GM21528 (cell line): ENCODE measurements at regions not wholly inside any gene's neighbourhood (a gene's known extent, or its start where the extent isn't known, plus 50 kb on each side); places are given as distances from the start of the nearest gene placed in this dataset.
A peak's percentile ranks its signal among the peaks of the same experiment; 100 is the strongest.
"Not testable (repeated sequence)": the region's sequence is repeated elsewhere in the genome, so short reads cannot be mapped to it uniquely, and the experiment has no call there.

Experiments
- ATAC-seq: cut with Tn5 transposase; IDR thresholded peaks from one replicate; pipeline ENCODE4 v1.9.1; 2021; ENCODE audit warnings: mild to moderate bottlenecking, moderate library complexity; ENCODE audit not compliant: unreplicated experiment, low FRiP score

DNA sequence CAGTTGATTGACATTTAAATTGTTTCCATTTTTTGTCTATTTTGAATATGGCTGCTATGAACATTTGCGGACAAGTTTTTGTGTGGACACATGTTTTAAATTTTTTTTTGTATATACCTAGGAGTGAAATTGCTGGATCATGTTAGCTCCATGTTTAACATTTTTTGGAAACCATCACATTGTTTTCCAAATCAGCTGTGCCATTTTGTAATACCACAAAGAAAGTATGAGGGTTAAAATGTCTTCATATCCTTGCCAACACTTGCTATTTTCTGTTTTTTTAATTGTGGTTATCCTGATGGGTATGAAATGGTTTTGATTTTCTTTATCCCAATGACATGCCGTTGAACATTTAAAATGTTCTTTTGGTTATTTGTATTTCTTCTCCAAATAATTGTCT, 52.1 kb downstream of the CARTPT start:
- no peak for ATAC-seq

DNA sequence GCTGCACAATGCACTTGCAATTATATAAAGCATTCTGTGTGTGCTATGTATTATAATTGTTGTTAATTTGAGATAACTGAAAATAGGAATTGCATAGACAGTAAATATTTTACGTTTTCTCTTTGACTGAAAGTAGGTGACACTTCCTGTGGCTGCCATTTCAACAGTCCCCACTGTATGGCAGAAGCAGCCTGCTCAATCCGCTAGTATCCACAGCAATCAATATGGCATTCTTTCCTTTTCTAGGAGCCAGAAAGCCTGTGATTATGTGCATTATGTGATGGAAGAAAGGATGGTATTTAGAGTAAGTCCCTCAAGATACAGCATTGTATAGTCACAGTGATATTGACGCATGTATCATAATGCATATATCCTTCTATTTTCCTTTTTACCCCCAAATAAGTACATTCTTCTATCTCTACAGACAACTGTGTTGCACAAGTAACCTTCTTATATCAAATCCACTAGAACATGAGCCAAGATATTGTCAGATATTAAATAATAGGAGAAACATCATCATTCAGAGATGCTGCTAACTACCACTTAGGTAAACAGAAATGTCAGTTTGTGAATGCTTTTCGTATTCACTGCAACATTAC, 59.7 kb downstream of the CARTPT start:
- ATAC-seq, result no peak

DNA sequence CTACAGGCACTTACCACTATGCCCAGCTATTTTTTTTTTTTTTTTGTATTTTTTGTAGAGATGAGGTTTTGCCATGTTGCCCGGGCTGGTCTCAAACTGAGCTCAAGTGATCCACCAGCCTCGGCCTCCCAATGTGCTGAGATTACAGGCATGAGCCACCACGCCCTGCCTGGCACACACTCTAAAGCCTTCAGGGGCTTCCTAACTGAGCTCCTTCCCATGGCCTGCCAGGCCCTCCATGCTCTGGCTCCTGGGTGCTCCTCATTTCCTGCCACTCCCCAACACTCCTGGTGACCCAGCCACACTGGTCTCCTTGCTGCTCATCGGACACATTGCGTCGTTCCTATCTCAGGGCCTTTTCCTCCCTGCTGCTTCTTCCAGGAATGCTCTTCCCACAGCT, 61.5 kb downstream of the CARTPT start:
- no peak for ATAC-seq

DNA sequence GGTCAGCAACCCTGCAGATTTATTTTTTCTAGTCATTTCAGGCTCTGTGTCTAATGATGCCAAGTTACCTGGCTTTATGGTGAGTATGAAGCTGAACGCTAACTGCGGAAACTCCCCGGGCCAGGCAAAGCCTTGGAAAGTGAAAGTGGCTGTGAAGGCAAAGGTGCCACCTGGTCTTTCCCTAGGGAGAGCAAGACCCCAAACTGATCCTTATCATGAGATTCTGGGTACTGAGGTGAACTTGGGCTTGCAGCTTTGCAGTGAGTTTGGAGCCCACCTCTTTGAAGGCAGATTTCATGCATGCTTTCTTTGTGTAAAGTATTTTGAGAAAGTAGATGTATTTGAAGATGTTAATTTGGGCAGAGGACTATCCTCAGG, 63.3 kb downstream of the CARTPT start:
- ATAC-seq, result peak; percentile 34

DNA sequence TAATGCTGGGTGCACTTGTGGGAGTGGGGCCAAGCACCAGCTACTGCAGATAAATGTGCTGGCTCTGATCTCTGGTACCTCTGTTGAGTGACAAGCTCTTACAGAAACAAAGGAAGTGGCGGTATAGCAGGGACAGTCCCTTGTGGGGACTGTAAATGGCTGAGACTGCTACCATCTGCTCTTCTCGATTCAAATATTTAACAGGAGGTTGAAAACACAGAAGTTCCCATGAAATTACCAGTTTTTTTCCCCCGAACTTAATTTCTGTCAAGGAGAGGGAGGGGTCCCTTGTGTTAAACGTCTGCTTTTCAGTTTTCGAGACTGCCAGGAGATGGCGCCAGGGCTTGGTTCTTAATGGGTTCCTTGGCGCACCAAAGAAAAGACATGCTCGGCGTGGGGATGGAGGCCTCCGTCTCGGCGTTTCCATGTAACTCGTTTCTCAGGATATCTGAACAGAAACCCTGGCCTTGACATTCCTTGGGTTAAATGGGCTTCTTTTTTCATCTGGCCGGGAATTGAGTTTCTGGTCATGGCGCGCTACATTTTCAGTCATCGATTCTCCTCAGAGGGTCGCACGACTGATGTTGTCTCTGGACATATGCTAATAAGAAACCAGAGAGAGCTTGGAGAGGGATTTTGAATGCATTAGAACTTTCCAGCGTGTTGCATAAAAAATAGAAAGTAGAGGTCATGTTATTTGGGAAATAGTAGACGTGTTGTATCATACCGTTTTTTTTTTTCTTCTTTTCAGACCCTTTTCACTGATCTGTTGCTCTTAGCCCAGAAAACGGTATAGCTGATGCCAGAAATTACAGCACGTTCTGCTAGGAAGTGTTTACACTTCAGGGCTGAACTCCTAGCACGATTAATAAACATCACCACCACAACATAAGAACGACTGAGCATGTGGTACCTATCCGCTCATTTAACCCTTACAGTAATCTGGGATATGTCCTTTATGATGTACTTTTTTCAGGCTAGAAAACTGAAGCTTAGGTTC, 64.0 kb downstream of the CARTPT start:
- peak; percentile 93 for ATAC-seq

DNA sequence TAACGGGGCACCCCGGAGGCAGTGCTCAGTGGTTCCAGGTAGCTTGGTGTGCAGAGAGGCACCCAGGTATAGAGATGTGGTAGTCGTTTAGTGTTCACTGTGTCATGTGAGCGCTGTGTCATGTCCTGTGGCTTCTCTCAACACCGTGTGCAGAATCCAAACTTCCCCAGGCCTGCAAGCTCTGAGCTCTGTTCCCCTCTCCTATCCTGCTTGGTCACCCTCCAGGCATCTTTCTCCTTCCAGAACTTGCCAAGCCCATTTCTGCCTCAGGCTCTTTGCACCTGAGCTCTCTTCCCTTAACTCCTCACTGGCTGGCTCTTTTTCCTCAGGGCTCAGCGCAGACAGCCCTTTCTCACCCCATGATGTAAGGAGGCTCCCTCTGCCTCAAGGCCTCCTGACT, 64.8 kb downstream of the CARTPT start:
- ATAC-seq, result no peak

DNA sequence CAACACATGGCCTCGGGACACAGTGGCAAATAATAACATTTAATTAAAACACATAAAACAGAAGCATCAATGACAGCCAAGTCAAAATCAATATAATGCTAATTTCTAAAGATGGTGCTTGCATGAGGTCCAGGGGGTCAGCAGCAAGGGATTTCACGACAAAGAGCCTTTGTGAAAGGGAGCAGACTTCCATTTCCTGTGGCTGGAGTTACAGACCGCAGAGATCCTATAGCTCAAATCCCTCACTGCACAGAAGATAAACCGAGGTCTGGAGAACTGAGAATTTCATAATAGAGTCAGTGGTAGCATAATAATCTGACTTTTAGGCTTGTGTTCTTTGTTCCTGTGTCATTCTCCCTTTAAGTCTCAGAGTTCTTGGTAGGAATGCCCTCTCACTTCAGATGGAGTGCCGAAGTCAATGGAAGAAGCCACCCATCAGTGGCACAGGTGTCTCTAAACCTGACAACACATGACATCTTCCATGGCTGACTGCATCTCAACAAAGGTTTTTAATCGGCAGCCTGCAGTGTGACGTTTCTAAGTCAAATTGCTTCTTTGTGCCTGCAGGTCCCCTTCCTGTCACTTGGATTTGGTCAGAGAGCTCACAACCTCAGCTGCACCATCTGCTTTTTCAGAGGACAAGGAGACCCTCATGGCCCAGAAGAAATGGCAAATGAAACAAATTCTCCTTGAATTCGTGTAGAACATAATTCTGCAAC, 67.4 kb downstream of the CARTPT start:
- no peak for ATAC-seq

DNA sequence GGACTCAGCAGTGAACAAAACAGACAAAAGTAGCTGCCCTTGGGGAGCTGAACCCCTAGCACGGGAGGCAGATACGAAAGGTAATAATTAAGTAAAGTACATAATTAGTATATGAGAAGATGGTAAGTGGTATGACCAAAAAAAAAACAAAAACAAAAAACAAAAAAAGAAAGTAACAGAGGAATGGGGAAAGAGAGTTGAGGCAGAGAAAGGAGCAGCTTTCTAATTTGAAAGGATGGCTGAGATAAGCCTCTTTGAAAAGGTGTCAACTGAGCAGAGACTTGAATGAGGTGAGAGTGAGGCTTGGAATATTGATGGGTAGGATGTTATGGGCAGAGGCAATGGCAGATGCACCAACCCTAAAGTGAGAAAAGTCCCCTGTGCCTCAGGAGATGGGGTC, 69.7 kb downstream of the CARTPT start:
- ATAC-seq, result no peak

DNA sequence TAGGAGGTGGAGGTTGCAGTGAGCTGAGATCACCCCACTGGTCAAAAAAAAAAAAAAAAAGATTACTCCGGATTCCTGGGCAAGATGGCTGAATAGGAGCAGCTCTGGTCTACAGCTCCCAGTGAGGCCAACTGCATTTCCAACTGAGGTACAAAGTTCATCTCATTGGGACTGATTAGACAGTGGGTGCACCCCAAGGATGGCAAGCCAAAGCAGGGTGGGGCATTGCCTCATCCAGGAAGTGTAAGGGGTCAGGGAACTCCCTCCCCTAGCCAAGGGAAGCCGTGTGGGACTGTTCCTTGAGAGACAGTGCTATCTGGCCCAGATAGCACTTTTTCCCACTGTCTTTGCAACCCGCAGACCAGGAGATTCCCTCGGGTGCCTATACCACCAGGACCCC, 70.7 kb downstream of the CARTPT start:
- no peak for ATAC-seq

DNA sequence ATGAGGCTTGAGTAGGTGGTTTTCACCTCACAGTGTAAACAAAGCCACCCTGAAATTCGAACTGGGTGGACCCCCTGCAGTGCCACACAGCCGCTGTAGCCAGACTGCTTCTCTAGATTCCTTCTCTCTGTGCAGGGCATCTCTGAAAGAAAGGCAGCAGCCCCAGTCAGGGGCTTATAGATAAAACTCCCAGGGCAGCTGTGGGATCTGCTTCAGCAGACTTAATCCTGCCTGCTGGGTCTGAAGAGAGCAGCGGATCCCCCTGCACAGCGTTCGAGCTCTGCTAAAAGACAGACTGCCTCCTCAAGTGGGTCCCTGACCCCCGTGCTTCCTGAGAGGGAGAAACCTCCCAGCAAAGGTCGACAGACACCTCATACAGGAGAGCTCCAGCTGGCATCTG, 71.4 kb downstream of the CARTPT start:
- ATAC-seq, result no peak

DNA sequence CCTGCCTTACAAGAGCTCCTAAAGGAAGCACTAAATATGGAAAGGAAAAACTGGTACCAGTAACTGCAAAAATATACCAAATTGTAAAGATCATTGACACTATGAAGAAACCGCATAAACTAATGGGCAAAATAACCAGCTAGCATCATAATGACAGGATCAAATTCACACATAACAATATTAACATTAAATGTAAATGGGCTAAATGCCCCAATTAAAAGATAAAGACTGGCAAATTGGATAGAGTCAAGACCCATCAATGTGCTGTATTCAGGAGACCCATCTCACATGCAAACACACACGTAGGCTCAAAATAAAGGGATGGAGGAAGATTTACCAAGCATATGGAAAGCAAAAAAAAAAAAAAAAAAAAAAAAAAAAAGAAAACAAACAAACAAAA, 73.0 kb downstream of the CARTPT start:
- ATAC-seq, result not testable (repeated sequence)

DNA sequence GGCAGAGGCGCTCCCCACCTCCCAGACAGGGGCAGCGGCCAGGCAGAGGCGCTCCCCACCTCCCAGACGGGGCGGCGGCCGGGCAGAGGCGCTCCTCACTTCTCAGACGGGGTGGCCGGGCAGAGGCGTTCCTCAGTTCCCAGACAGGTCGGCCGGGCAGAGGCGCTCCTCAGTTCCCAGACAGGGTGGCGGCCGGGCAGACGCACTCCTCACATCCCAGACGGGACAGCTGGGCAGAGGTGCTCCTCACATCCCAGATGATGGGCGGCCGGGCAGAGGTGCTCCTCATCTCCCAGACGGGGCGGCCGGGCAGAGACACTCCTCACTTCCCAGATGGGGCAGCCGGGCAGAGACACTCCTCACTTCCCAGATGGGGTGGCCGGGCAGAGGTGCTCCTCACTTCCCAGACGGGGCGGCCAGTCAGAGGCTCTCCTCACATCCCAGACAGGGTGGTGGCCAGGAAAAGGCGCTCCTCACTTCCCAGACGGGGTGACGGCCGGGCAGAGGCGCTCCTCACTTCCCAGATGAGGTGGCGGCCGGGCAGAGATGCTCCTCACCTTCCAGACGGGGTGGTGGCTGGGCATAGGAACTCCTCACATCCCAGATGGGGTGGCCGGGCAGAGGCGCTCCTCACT, 75.1 kb downstream of the CARTPT start:
- ATAC-seq, result no peak

DNA sequence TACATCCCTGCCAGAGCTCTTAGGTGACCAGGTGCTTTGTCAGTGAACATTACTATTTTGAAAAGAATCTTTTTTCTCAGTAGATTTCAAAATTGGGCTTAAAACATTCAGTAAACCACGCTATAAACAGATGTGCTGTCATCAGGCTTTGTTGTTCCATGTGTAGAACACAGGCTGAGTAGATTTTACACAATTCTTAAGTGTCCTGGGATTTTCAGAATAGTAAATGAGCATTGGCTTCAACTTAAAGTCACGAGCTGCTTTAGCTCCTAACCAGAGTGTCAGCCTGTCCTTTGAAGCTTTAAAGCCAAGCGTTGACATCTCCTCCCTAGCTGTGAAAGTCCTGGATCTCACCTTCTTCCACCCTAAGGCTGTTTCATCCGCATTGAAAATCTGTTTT, 83.6 kb downstream of the CARTPT start:
- ATAC-seq, result no peak

DNA sequence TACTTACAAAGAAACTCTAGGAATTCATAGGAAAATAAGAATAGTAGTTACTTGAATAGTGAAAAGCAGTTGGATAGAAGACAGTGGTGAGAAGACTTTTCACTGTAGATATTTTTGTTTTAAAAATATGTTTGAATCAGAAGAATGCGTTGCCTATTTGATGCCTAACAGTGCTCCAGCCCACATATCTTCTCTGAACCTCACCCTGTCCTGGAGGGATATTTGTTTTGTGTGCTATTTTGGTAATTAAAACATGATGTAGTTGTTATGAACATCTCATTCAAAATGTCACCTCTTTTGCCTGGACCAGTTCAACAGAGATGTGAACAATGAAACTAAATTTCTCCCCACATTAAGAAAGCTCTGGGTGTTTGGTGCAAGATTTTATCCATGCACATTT, 87.6 kb downstream of the CARTPT start:
- no peak for ATAC-seq

DNA sequence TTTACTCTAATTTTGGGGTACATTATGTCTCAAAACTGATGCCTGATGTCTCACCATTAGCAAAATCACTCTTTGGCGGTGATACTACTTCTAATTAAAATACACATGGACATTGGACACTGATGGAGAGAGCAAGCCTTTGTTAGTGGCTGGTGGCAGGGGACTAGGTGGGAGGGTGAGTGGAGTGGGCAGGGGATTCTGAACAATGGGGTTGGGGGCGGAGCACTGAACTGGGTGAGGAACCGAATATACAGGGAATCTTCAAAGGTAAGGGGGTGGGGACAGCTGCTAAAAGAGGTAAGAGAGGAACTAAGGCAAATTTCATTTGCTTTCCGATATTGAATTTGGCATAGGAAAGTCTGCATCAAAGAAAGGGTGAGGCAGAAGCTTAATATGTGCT, 88.8 kb downstream of the CARTPT start:
- no peak for ATAC-seq

DNA sequence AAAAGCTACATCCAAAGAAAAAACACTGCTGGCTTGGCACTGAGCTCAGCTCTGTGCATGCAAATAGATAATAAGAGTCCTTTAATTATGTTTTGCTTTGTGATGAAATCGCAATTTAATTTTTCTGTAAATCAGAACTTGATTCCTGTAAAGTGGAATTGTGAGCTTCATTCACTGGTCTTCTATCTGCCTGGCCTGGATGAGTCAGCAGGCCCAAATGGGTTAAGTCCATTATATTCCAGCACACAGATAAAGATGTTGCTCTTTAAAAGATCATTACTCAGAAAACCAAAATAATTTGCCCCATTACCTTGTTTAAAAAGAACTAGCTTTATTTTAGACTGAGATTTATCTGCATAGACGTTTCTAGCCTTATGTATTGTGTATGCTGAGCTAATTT, 90.4 kb downstream of the CARTPT start:
- no peak for ATAC-seq

DNA sequence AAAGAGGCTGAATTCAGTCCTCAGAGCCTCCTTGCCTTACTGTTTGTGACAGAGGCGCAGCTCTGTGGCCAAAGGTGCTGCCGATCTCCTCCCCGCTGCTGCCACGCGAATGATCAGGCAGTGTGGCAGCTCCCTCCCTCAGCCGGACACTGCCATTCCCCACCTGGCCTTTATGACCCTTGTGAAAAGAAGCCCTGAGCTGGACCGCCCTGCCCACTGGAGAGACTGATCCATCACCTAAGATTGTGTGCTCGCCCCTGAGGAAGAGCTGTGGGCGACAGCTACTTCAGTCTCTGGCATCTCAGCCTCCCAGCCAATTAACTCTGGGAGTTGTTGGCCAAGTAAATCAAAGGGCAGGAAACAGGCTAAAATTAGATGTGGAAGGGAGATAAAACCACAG, 90.9 kb downstream of the CARTPT start:
- ATAC-seq, result no peak

DNA sequence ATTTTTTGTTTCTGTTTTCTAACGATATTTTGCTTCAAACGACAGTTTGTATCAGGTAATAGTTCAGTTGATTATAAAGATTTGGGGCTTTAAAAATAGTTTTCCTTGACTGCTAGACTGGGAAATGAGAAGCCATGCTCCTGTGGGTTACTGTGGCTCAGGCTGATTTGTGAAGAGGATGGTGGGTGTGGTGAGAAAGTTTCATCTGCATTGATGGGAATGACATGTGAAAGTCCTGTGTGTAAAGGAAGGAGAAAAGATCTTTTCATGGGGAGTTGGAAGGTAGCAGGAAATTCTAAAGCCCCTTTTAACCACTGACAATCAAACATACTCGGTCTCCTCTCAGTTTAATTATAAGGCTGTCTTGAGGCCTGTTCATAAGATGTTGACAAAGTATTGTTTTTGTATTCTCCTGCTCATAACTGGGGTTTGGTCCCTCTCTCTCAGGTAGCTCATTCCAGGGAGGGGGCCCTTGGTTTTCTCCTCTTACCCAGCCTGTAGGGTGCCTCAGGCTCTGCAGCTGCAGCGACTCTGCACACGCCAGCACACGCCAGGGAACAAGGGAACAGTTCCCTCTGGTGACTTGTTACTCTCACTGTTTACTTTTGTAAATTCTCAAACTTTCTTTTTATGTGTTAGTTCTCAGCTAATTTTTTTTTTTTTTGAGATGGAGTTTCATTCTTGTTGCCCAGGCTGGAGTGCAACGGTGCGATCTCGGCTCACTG, 91.6 kb downstream of the CARTPT start:
- ATAC-seq, result no peak

DNA sequence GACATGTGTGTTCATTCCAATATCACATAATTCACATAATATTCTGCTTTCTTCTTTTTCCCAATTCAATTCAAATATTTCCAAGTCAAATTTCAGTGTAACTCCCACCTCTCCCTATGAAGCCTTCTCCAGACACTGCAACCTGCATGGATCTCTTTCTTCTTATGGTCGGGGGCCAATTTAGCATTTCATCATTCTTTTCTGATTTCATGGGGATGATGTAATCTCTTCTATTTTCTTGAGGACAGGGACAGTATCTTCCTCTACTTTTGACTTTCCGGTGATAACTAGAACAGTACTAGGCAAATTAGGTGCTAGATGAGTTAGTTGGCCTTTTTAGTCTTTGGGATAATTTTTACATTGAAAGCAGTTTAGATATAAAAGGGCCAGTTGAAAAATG, 92.7 kb downstream of the CARTPT start:
- ATAC-seq, result no peak

DNA sequence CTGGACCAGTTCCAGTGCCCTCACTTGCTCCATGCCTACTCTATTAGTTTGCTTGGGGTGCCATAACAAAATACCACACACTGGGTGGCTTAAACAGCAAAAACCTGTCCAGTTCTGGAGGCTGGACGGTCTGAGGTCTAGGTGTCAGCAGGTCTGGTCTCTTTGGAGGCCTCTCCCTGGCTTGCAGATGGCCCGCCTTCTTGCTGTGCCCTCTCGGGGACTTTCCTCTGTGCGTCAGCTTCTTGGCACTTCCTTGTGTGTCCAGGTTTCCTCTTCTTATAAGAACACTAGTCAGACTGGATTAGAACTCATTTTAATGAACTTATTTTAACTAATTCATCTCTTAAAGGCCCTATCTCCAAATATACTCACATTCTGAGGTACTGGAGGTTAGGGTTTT, 97.2 kb downstream of the CARTPT start:
- no peak for ATAC-seq
